Neutrophil (primary cell): ENCODE measurements at regions not wholly inside any gene's neighbourhood (a gene's known extent, or its start where the extent isn't known, plus 50 kb on each side); places are given as distances from the start of the nearest gene placed in this dataset.

Experiments
- H3K27ac ChIP-seq: fragments of 200-600 bp; sonication (generic); 2 replicates; pipeline ENCODE4 v1.5.1; 2016; ENCODE audit warnings: mild to moderate bottlenecking, moderate library complexity
- H3K27me3 ChIP-seq: fragments of 200-600 bp; sonication (generic); 2 replicates; pipeline ENCODE4 v1.6.0; 2016; ENCODE audit warnings: mild to moderate bottlenecking
- H3K36me3 ChIP-seq: fragments of 200-600 bp; sonication (generic); 2 replicates; pipeline ENCODE4 v1.5.1; 2017
- H3K4me1 ChIP-seq, 2 experiments: fragments of 200-600 bp in 1 of 2; sonication (generic) in 1 of 2; 1 replicate in 1 of 2; 2 replicates in 1 of 2; pipeline versions ENCODE4 v1.5.1 to v1.6.1; 2013 to 2016; ENCODE audit warnings: low read depth in 1 of 2, low read length in 1 of 2, mild to moderate bottlenecking in 1 of 2, moderate library complexity in 1 of 2; ENCODE audit not compliant: control insufficient read depth in 1 of 2, insufficient read depth in 1 of 2
- H3K4me3 ChIP-seq, 2 experiments: fragments of 200-600 bp in 1 of 2; sonication (generic) in 1 of 2; 1 replicate in 1 of 2; 2 replicates in 1 of 2; pipeline ENCODE4 v1.5.1; 2013 to 2016; ENCODE audit warnings: low read depth in 1 of 2, low read length in 1 of 2, mild to moderate bottlenecking in 1 of 2, moderate library complexity in 1 of 2
- H3K9me3 ChIP-seq: fragments of 200-600 bp; sonication (generic); 2 replicates; pipeline ENCODE4 v1.5.1; 2016
- TF ChIP-seq, protein P1 (sequence below): fragments of 200-600 bp; sonication (generic); IDR thresholded peaks from 2 replicates; pipeline ENCODE4 v1.5.1; 2016; ENCODE audit warnings: antibody characterized with exemption

- no peak overlapping the region for H3K27ac ChIP-seq
- no peak overlapping the region for H3K4me3 ChIP-seq
- no peaks in the 10 kb centered on the region for H3K4me1 ChIP-seq
- TF ChIP-seq, protein P1, sequence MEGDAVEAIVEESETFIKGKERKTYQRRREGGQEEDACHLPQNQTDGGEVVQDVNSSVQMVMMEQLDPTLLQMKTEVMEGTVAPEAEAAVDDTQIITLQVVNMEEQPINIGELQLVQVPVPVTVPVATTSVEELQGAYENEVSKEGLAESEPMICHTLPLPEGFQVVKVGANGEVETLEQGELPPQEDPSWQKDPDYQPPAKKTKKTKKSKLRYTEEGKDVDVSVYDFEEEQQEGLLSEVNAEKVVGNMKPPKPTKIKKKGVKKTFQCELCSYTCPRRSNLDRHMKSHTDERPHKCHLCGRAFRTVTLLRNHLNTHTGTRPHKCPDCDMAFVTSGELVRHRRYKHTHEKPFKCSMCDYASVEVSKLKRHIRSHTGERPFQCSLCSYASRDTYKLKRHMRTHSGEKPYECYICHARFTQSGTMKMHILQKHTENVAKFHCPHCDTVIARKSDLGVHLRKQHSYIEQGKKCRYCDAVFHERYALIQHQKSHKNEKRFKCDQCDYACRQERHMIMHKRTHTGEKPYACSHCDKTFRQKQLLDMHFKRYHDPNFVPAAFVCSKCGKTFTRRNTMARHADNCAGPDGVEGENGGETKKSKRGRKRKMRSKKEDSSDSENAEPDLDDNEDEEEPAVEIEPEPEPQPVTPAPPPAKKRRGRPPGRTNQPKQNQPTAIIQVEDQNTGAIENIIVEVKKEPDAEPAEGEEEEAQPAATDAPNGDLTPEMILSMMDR, result no peak
- H3K36me3 ChIP-seq, result no peaks in the 10 kb centered on the region
- H3K27me3 ChIP-seq, result no peaks in the 10 kb centered on the region
- H3K9me3 ChIP-seq, result no peaks in the 10 kb centered on the region
Measured at GRCh38 chr6:19976411-19977129, 139.4 kb downstream of the ID4 start.

GRCh38 chr6:19979059-19979458, 141.9 kb downstream of the ID4 start:
- TF ChIP-seq, protein P1, result no peak
- H3K9me3 ChIP-seq, result no peaks in the 10 kb centered on the region
- H3K27me3 ChIP-seq, result no peaks in the 10 kb centered on the region
- no peaks in the 10 kb centered on the region for H3K36me3 ChIP-seq
- H3K27ac ChIP-seq, result no peak overlapping the region
- H3K4me3 ChIP-seq, result no peak overlapping the region
- no peaks in the 10 kb centered on the region for H3K4me1 ChIP-seq

GRCh38 chr6:19979986-19980385, 142.8 kb downstream of the ID4 start:
- no peaks in the 10 kb centered on the region for H3K9me3 ChIP-seq
- no peaks in the 10 kb centered on the region for H3K36me3 ChIP-seq
- H3K27me3 ChIP-seq, result no peaks in the 10 kb centered on the region
- H3K4me3 ChIP-seq, result no peak overlapping the region
- TF ChIP-seq, protein P1, result no peak
- no peak overlapping the region for H3K27ac ChIP-seq
- no peaks in the 10 kb centered on the region for H3K4me1 ChIP-seq

GRCh38 chr6:19983374-19983773, 146.2 kb downstream of the ID4 start:
- no peak overlapping the region for H3K4me3 ChIP-seq
- TF ChIP-seq, protein P1, result no peak
- no peak overlapping the region for H3K27ac ChIP-seq
- no peaks in the 10 kb centered on the region for H3K27me3 ChIP-seq
- H3K36me3 ChIP-seq, result no peaks in the 10 kb centered on the region
- H3K9me3 ChIP-seq, result no peaks in the 10 kb centered on the region
- H3K4me1 ChIP-seq, result no peaks in the 10 kb centered on the region

DNA sequence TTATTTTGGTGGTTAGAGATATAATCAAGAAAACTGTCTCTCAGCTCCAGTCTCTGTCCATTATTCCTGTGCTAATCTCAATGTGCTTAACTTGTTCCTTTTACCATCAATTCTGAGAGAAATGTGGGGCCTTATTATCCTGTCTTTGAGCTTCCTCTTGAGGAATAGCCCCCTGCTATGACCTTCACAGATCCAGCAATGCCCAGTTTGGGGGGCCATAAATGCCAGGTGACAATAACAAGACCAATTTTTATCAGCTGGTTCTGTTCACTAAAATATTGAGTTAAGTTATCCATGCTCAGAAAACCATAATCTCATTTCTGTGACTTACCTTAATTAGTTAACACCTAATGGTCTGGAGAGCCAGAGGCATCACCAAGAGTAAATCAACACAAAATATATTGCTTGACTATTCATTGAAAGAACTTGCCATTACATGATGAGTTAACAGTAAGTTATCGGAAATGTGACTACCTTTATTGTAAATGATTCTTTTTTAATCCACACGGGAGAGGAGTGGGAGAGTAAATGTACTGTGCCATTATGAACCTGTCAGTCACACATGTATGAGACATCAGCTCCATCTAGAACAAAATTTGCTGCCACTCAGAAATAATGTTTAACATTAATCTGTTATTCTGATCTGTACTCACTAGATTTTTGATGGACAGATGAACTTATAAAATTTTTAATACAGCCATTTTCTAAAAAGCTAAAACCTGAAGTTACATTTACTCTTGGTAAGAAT, 149.7 kb downstream of the ID4 start:
- Histone ChIP-seq H3K27me3 (peaks cover 7% of the 10 kb centered on the region), H3K4me1 (no peaks in the 10 kb centered on the region), H3K36me3 (no peaks in the 10 kb centered on the region), H3K27ac (no peak overlapping the region), H3K9me3 (no peaks in the 10 kb centered on the region), H3K4me3 (no peak overlapping the region)
- TF ChIP-seq, protein P1, result no peak
